NCI-H1930 (cell line): ENCODE measurements at regions not wholly inside any gene's neighbourhood (a gene's known extent, or its start where the extent isn't known, plus 50 kb on each side); places are given as distances from the start of the nearest gene placed in this dataset.

Experiments
- DNase-seq, 2 experiments: peaks; one replicate each; lab custom pipeline; 2025; lab: John Stamatoyannopoulos, UW

- no peak for DNase-seq
These were observed 61.7 kb upstream of the ZMIZ1 start for GRCh38 chr10:79007018-79007417.

- no peak for DNase-seq
These were observed 61.1 kb upstream of the ZMIZ1 start for GRCh38 chr10:79007421-79008319.

GRCh38 chr10:79009145-79009544, 59.6 kb upstream of the ZMIZ1 start:
- DNase-seq, result no peak

DNA sequence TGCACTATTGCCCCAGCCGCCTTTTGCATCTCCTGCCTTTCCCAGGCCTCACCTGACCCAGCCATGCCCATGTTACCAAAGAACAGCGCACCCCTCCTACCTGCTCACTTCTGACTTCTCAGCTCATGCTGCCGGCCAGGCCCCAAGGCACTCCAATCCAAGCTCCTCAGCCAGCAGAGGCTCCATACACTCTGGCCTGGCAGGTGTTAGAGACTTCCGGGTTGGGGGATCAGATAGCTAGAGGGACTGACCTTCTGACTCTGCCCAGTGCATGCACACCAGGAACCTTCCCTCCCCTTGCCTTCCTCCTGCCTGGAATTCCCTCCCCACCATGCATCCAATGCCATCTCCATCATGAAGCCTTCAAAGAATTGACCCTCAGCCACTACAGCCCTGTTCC, 56.2 kb upstream of the ZMIZ1 start:
- no peak for DNase-seq

DNA sequence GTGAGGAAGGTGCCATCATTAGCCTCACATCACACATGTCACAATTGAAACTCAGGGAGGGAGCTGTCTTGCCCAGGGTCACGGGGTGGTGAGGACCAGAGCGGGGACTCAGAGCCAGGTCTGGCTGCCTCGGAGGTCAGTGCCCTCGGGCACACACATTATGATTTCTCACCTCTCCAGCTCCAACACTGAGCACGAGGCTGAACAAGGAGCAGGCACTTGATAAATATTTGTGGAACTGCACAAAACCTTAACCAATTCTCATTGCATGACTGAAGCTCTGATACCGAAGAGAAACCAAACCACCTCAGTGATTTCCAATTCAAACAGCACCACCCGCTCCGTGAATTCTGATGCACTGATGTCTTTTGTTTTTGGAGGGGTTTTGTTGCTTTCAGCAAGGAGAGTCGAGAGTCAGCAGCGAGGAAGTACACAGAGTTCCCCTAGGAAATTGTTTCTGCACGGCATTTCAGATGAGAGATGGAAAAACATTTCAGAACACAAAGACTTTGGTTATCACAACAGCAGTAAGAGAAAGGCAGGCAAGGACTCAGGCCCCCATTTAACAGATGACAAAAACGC, 55.3 kb upstream of the ZMIZ1 start:
- no peak for DNase-seq

DNA sequence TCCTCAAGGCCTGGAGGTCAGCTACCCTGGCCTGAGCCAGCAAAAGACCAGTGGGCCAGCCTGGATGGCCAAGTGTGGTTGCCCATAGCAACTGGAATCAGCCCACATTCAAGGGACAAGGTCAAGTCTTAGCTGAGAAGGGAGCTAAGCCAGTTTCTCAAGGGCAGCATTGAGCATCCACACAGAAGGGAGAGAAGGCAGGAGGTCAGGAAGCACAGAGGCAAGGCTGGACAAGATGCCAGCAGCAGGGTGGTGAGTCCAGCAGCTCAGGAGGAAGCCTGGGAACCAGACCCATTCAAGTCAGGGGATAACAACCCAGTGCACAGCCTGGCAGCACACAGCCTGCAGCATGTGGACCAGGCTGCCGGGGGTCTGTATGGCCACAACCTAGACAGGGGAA, 54.0 kb upstream of the ZMIZ1 start:
- no peak for DNase-seq

GRCh38 chr10:79017882-79018520, 50.8 kb upstream of the ZMIZ1 start:
- no peak for DNase-seq

- DNase-seq, result no peak
These were observed 50.2 kb upstream of the ZMIZ1 start for GRCh38 chr10:79018521-79019011.
